Fibroblast of the aortic adventitia (primary cell): ENCODE measurements at regions not wholly inside any gene's neighbourhood (a gene's known extent, or its start where the extent isn't known, plus 50 kb on each side); places are given as distances from the start of the nearest gene placed in this dataset.

Source experiments
- DNase-seq: peaks from one replicate; pipeline ENCODE4 v3.0.0-alpha.2; 2010; ENCODE audit warnings: low read depth
- H3K4me3 ChIP-seq: 2 replicates; pipeline ENCODE4 v1.5.1; 2011; ENCODE audit warnings: low read depth, mild to moderate bottlenecking, control low read depth, low read length, moderate library complexity
- TF ChIP-seq, protein P1 (sequence below): IDR thresholded peaks from 2 replicates; pipeline ENCODE4 v1.5.1; 2011; ENCODE audit warnings: mild to moderate bottlenecking, low read length, control low read depth, inconsistent platforms; ENCODE audit not compliant: insufficient read depth

DNA sequence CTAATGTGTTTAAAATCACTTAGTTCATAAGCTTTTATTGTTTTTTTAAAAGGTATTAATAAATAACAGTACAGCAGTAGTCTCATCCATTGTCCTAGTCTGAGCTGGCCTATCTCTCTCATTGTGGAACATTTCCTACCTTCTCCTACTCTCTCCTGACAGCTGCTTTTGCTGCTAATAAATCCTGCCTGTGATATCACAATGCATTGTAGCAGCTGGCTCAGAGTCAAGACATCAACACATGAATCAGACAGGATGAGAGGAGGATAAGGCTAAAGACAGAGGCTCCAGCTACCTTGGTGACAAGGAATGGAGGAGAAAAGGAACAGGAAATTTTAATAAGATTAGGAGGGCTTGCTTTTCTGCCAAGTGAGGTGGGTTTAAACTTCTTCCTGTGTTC is 626.1 kb downstream of the HS3ST4 start:
- TF ChIP-seq, protein P1, sequence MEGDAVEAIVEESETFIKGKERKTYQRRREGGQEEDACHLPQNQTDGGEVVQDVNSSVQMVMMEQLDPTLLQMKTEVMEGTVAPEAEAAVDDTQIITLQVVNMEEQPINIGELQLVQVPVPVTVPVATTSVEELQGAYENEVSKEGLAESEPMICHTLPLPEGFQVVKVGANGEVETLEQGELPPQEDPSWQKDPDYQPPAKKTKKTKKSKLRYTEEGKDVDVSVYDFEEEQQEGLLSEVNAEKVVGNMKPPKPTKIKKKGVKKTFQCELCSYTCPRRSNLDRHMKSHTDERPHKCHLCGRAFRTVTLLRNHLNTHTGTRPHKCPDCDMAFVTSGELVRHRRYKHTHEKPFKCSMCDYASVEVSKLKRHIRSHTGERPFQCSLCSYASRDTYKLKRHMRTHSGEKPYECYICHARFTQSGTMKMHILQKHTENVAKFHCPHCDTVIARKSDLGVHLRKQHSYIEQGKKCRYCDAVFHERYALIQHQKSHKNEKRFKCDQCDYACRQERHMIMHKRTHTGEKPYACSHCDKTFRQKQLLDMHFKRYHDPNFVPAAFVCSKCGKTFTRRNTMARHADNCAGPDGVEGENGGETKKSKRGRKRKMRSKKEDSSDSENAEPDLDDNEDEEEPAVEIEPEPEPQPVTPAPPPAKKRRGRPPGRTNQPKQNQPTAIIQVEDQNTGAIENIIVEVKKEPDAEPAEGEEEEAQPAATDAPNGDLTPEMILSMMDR: no peak
- no peak for DNase-seq

DNA sequence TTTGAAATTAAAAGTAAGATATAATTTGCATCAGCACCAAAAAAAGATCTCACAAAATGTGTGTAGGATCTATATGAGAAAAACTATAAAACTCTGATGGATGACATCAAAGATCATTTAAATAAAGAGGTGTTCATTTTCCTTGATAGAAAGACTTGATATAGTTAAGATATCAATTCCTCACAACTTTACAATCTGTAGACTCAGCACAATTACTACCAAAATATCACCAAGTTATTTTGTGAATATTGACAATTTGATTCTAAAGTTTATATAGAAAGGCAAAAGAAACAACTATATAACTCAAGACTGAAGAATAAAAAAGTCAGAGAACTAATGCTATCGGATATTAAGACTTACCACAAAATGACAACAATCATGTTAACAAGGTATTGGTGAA is 638.9 kb downstream of the HS3ST4 start:
- TF ChIP-seq, protein P1: no peak
- DNase-seq: no peak
- H3K4me3 ChIP-seq: no peak overlapping the region

More for the DNA sequence above, 626.1 kb downstream of the HS3ST4 start:
- no peak overlapping the region for H3K4me3 ChIP-seq

DNA sequence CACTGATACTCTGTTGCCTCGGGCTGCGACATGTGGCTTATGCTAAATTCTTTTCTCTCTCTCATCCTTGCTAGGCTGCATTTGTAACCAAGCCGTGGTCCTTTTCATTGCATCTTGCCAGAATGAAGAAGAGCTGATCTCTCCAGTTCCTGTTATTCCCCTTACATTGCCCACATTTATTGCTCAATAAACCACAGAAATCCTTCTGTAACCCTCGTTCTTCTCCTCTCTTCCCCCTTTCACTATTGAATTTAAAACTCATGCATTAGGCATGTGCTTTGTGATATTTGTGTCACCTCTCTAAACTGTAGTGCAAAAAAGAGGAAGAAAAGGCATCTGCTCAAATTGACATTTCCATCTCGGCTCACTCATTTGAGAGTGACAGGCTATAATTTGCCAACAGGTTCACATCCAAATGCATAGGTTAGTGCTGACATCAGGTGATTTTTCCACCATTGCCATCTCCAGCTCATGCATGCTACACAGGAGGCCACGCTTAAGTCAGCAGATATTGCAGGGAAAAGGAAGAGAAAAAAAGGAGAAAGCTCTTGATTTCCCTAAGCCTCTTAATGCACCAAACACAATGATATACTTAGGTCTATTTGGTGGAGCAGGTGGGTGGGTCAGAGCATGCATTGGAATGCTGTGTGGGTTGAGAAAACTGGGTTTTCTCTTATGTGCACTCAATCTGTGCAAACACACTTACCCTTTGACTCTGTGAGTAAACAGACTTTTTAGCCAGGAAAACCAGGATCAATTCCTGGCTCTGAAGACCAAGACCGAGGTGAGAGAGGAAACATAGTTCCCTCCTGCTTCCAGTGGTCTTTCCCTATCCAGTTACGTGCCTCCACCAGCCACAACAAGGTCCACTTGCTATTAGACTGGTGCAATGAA is 642.7 kb downstream of the HS3ST4 start:
- no peak overlapping the region for H3K4me3 ChIP-seq
- no peak for DNase-seq
- TF ChIP-seq, protein P1: no peak

DNA sequence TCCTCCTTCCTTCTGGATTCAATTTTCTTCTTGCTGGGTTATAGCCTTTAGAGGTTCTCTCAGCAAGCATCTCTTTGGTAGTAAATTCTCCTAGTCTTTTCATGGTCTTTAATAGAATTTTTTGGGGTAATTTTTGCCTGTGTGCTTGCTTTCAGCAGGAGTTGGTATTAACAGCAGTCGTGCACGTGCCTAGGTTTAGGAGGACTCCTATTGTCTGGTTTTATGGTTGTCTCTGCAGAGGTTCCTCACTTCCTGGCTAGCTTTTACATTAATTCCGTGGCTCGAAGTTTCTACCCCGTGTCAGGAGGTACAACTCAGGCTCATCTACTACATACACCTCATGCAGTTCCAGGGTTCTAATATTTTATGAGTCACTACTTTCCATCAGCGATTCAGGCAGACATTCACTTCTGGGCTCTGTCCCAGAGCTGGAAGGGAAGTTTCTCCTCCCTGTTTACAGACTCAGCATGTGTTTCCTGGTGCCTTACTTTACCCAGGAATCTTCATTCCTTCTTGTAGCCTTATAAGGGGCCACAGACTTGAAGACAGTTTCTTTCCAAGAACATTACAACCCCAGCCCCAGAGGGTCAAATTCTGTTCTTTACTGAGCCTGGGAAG is 643.6 kb downstream of the HS3ST4 start:
- H3K4me3 ChIP-seq: no peak overlapping the region
- no peak for DNase-seq
- TF ChIP-seq, protein P1: no peak

DNA sequence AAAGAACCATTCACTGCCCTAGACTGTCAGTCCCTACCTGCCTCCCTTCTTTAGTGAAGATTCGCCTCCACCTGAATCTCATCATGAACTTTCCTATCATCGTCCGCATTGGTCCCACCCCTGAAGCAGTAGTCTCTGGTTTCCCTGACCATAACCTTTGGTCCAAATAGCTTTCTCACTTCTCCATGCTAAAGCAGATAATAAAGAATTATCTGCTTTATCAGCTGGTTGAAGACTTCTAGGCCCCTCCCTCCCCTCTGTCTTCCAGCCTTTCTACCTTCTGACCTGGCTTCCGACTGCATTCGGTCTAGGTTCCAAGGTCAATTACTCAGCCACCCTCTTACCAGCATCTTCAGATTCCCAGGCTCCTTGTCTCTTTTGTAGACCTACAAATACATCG is 650.9 kb downstream of the HS3ST4 start:
- DNase-seq: no peak
- no peak overlapping the region for H3K4me3 ChIP-seq
- TF ChIP-seq, protein P1: no peak

DNA sequence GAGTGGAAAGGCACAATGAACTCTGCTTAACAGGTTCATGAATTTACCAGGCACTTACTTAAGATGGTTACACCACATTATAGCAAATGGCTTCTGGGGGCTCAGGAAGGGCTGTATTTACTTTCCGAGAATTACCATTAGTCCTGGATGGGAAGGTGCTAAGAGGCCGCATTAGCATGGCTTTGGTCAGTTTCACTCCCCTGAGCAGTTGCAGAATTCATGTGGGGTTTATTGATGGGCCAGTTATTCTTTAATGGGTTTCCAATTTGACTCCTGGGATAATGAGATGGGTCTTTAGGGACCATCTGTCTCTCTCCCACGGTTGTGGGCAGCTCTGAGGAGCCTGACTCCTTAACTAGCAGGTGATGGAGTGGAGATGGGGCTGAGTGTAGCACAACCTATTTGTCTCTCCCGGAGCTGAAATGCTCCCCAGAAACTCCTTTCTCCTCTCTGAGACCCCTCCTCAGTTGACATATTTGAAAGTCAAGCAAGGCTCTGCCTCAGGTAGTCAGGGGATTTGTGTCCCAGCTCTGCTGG is 652.5 kb downstream of the HS3ST4 start:
- no peak for DNase-seq
- TF ChIP-seq, protein P1: no peak
- H3K4me3 ChIP-seq: no peak overlapping the region
